ENCODE measurements at regions not wholly inside any gene's neighbourhood (a gene's known extent, or its start where the extent isn't known, plus 50 kb on each side); places are given as distances from the start of the nearest gene placed in this dataset.

DNA sequence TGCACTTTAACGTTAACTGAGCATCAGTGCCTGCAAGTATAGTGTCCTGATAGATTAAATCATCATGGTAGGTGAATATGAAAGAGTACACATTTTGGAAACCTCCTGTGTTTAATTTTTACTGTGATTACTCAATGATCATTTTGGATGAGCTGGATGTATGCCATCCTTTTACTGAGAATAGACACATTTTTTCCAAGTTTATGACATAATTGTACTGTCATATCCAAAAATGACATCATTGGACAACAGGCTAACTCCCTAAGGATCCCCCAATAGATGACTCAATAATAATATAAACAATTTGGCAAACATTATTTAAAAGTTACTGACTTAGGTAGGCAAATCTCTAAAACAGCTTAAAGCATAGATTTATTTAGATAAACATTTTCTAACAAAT is 410.8 kb upstream of the REG3G start:
- no peak for TF ChIP-seq CTCF (IDR thresholded peaks at IDR 0.05)
- no peak for TF ChIP-seq POLR2AphosphoS5 (IDR thresholded peaks at IDR 0.05)
- TF ChIP-seq POLR2A (IDR thresholded peaks at IDR 0.05), result no peak
- TF ChIP-seq EP300 (IDR thresholded peaks at IDR 0.05; ENCODE audit: low read depth), result no peak

All from transverse colon (tissue), 4 donors.